CD8-positive, alpha-beta memory T cell (primary cell): ENCODE measurements at regions not wholly inside any gene's neighbourhood (a gene's known extent, or its start where the extent isn't known, plus 50 kb on each side); places are given as distances from the start of the nearest gene placed in this dataset.

Source experiments
- CTCF ChIA-PET: fragments of 350-600 bp; sonication (Branson Sonifier 250); formaldehyde crosslinking; loops from one replicate; lab custom pipeline; 2021; ENCODE audit warnings: antibody characterized with exemption; lab: Charles Lee
- POLR2A ChIA-PET: fragments of 350-600 bp; sonication (Branson Sonifier 250); formaldehyde crosslinking; loops from one replicate; lab custom pipeline; 2021; ENCODE audit warnings: antibody characterized with exemption; lab: Charles Lee
- DNase-seq, 5 donors: peaks; one replicate each; pipeline versions ENCODE4 v3.0.0 to v3.0.0-alpha.2; 2020 to 2022; ENCODE audit warnings: mixed read lengths in 1 of 5
- H3K27ac ChIP-seq: one replicate; pipeline ENCODE4 v1.7.0; 2013; ENCODE audit warnings: low read depth, mild to moderate bottlenecking, low read length, moderate library complexity
- H3K27me3 ChIP-seq: 2 replicates; pipeline ENCODE4 v1.7.0; 2013; ENCODE audit warnings: low read length, mild to moderate bottlenecking; ENCODE audit not compliant: insufficient read depth, poor library complexity, severe bottlenecking
- H3K36me3 ChIP-seq: 2 replicates; pipeline ENCODE4 v1.7.0; 2013; ENCODE audit warnings: mild to moderate bottlenecking, low read length, moderate library complexity; ENCODE audit not compliant: insufficient read depth
- H3K4me1 ChIP-seq: 2 replicates; pipeline ENCODE4 v1.7.0; 2013; ENCODE audit warnings: mild to moderate bottlenecking, low read length, moderate library complexity; ENCODE audit not compliant: insufficient read depth
- H3K4me3 ChIP-seq: 2 replicates; pipeline ENCODE4 v1.7.0; 2013; ENCODE audit warnings: mild to moderate bottlenecking, low read length
- H3K9me3 ChIP-seq: 2 replicates; pipeline ENCODE4 v1.7.0; 2013; ENCODE audit warnings: mild to moderate bottlenecking, low read length
- H3K27ac Mint-ChIP-seq, 8 donors: one replicate each; pipeline ENCODE4 v1.8.0; 2020 to 2021; ENCODE audit warnings: mixed read lengths in 8 of 8, mild to moderate bottlenecking in 6 of 8, inconsistent platforms in 3 of 8, moderate library complexity in 3 of 8
- H3K27me3 Mint-ChIP-seq, 2 donors: one replicate each; pipeline ENCODE4 v1.8.0; 2020 to 2021; ENCODE audit warnings: mixed read lengths in 2 of 2, mild to moderate bottlenecking in 1 of 2, moderate library complexity in 1 of 2
- H3K36me3 Mint-ChIP-seq, 3 donors: one replicate each; pipeline ENCODE4 v1.8.0; 2020 to 2021; ENCODE audit warnings: mixed read lengths in 3 of 3, inconsistent platforms in 1 of 3, mild to moderate bottlenecking in 1 of 3
- H3K4me1 Mint-ChIP-seq, 3 donors: one replicate each; pipeline ENCODE4 v1.8.0; 2020 to 2021; ENCODE audit warnings: mixed read lengths in 3 of 3, inconsistent platforms in 1 of 3, mild to moderate bottlenecking in 1 of 3
- H3K4me3 Mint-ChIP-seq, 7 donors: one replicate each; pipeline ENCODE4 v1.8.0; 2020 to 2021; ENCODE audit warnings: mixed read lengths in 7 of 7, mild to moderate bottlenecking in 6 of 7, moderate library complexity in 4 of 7, inconsistent platforms in 2 of 7
- H3K9me3 Mint-ChIP-seq, 5 donors: one replicate each; pipeline ENCODE4 v1.8.0; 2020 to 2022; ENCODE audit warnings: mixed read lengths in 5 of 5, mild to moderate bottlenecking in 3 of 5, moderate library complexity in 2 of 5, inconsistent platforms in 1 of 5

GRCh38 chr12:17206553-17206952, 600.6 kb upstream of the LMO3 start:
- Histone ChIP-seq H3K27me3 (no peaks in the 10 kb centered on the region), H3K4me1 (no peaks in the 10 kb centered on the region), H3K36me3 (no peaks in the 10 kb centered on the region), H3K9me3 (no peaks in the 10 kb centered on the region), H3K27ac (no peak overlapping the region), H3K4me3 (no peak overlapping the region)
- H3K4me1 Mint-ChIP-seq = no peaks in the 10 kb centered on the region
- H3K27ac Mint-ChIP-seq = no peak overlapping the region
- H3K27me3 Mint-ChIP-seq = no peaks in the 10 kb centered on the region
- H3K9me3 Mint-ChIP-seq = peaks cover 0 to 15% (median 7%) of the 10 kb centered on the region in 5 donors
- no peak for DNase-seq
- POLR2A ChIA-PET = no interaction called here
- no peak overlapping the region for H3K4me3 Mint-ChIP-seq
- no peaks in the 10 kb centered on the region for H3K36me3 Mint-ChIP-seq
- CTCF ChIA-PET = no interaction called here

DNA sequence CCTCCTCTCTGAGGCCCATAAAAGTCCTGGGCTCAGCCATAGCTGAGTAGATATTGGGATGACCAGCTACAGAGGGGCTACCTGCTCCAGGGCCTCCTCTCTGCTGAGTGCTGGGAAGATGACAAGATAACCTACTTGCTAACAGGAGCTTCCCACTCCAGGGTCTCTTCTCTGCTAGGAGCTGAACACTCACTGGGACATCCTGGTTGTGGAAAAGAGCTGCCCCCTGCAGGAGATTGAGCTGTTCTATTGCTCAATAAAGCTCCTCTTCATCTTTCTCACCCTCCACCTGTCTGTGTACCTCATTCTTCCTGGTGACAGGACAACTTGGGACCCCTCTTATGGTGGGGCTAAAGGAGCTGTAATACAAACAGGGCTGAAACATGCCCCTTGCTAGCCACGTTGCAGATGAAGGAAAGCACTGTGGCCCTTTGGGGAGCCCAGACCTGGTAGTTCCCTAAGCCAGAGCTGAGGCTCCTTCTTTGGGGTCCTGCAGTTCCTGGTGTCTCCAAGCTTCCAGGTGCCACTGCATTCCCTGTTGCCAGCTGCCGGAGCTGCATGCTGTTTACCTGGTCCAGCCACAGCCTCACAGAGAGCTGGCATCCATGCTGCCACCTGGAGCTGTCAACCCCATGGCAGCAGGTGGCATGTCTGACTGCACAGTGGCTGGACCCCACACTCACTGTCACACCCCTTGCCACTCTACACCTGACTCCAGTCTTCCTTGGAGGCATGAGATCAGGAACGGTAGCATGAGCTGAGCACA, 598.5 kb upstream of the LMO3 start:
- Histone ChIP-seq H3K27me3 (no peaks in the 10 kb centered on the region), H3K4me3 (no peak overlapping the region), H3K9me3 (no peaks in the 10 kb centered on the region), H3K36me3 (no peaks in the 10 kb centered on the region), H3K4me1 (no peaks in the 10 kb centered on the region), H3K27ac (no peak overlapping the region)
- no peak overlapping the region for H3K27ac Mint-ChIP-seq
- peaks cover 0 to 15% (median 3%) of the 10 kb centered on the region in 5 donors for H3K9me3 Mint-ChIP-seq
- H3K4me3 Mint-ChIP-seq = no peak overlapping the region
- ChIA-PET CTCF (no interaction called here), POLR2A (no interaction called here)
- H3K4me1 Mint-ChIP-seq = no peaks in the 10 kb centered on the region
- H3K36me3 Mint-ChIP-seq = no peaks in the 10 kb centered on the region
- no peak for DNase-seq
- no peaks in the 10 kb centered on the region for H3K27me3 Mint-ChIP-seq

DNA sequence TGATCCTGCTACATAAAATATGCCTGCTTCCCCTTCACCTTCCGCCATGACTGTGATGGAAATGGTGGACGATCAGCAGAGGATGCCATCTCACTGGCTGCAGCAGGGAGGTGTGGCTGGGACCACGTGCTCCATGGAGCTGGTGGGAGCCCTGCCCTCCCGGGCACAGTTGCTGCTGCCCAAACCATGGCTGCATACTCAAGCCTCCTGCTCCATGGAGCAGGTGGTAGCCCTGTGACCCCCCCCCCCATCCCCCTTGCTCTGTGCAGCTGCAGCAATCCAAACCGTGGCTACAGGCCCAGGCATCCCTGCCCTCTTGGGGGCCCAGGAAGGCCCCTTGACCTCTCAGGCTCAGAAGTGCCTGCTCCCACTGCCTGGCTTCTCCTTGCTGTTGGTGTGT, 597.5 kb upstream of the LMO3 start:
- H3K9me3 ChIP-seq = no peaks in the 10 kb centered on the region
- Mint-ChIP-seq H3K27me3 (no peaks in the 10 kb centered on the region), H3K27ac (no peak overlapping the region), H3K4me1 (no peaks in the 10 kb centered on the region), H3K4me3 (no peak overlapping the region), H3K9me3 (peaks cover 0 to 23% (median 2%) of the 10 kb centered on the region in 5 donors), H3K36me3 (no peaks in the 10 kb centered on the region)
- CTCF ChIA-PET = no interaction called here
- no peaks in the 10 kb centered on the region for H3K27me3 ChIP-seq
- H3K27ac ChIP-seq = no peak overlapping the region
- POLR2A ChIA-PET = no interaction called here
- no peak overlapping the region for H3K4me3 ChIP-seq
- H3K36me3 ChIP-seq = no peaks in the 10 kb centered on the region
- no peak for DNase-seq
- no peaks in the 10 kb centered on the region for H3K4me1 ChIP-seq

- H3K9me3 ChIP-seq = no peaks in the 10 kb centered on the region
- Mint-ChIP-seq H3K9me3 (peaks cover 0 to 28% (median 6%) of the 10 kb centered on the region in 5 donors), H3K4me3 (no peak overlapping the region), H3K27ac (no peak overlapping the region), H3K27me3 (no peaks in the 10 kb centered on the region), H3K36me3 (no peaks in the 10 kb centered on the region), H3K4me1 (no peaks in the 10 kb centered on the region)
- no peak overlapping the region for H3K27ac ChIP-seq
- CTCF ChIA-PET = no interaction called here
- no peak overlapping the region for H3K4me3 ChIP-seq
- no peak for DNase-seq
- no peaks in the 10 kb centered on the region for H3K36me3 ChIP-seq
- POLR2A ChIA-PET = no interaction called here
- H3K27me3 ChIP-seq = no peaks in the 10 kb centered on the region
- H3K4me1 ChIP-seq = no peaks in the 10 kb centered on the region
Observed at GRCh38 chr12:17197971-17198370, 592.0 kb upstream of the LMO3 start.

DNA sequence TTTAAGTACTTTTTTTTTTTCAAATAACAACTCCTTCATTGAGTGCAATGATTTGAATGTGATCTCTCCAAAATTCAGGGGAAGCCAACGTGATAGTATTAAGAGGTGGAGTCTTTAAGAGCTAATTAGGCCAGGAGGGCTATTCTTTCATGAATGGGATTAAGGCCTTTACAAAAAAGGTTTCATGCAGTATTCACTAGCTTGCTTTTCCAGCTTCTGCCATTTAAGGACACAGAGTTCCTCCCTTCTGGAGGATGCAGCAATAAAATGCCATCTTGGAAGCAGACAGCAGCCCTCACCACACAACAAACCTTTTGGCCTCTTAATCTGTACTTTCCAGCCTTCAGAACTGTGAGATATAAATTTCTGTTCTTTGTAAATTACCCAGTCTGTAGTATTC, 586.8 kb upstream of the LMO3 start:
- Mint-ChIP-seq H3K4me3 (no peak overlapping the region), H3K27ac (no peak overlapping the region), H3K4me1 (no peaks in the 10 kb centered on the region), H3K9me3 (peaks cover 5 to 35% (median 10%) of the 10 kb centered on the region in 5 donors), H3K27me3 (no peaks in the 10 kb centered on the region), H3K36me3 (no peaks in the 10 kb centered on the region)
- no peak for DNase-seq
- Histone ChIP-seq H3K9me3 (no peaks in the 10 kb centered on the region), H3K4me3 (no peak overlapping the region), H3K4me1 (no peaks in the 10 kb centered on the region), H3K27ac (no peak overlapping the region), H3K36me3 (no peaks in the 10 kb centered on the region), H3K27me3 (no peaks in the 10 kb centered on the region)
- ChIA-PET POLR2A (no interaction called here), CTCF (no interaction called here)

DNA sequence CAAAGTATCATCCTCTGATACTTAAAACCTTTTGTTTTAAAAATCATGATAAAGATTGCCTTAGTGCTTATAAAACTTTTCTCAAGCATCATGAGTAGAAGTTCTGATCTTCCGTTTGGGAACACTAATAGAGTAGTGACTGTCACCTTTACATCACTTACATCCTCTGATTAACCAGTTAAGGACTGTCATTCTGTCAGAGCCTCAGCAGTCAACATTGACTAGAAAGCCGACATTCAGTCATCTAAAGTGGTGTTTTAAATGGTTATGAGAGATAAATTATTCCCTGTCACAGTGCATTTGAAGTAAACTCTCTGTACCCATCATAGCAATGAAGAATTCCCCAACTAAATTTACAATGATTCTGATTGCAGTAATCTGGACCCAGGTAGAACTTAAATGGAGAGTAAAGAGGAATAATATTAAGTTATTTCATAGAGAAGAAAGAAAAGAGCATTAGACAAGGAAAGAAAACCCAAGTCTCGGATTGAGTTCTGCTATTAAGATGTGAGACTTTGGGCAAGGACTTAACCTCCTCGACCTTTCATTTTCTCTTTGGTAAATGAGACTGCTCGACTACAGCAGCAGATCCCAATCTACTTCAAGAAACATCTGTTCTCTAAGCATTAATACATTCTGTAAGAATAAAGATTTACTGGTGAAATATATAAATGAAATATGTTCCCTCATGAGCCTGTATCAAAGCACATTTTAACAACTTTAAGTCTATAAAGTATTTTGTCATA, 563.9 kb upstream of the LMO3 start:
- no peak for DNase-seq
- Mint-ChIP-seq H3K4me1 (no peaks in the 10 kb centered on the region), H3K27ac (no peak overlapping the region), H3K27me3 (no peaks in the 10 kb centered on the region), H3K9me3 (peaks cover 2 to 40% (median 9%) of the 10 kb centered on the region in 5 donors), H3K4me3 (no peak overlapping the region), H3K36me3 (no peaks in the 10 kb centered on the region)
- H3K4me1 ChIP-seq = no peaks in the 10 kb centered on the region
- H3K27ac ChIP-seq = no peak overlapping the region
- H3K9me3 ChIP-seq = no peaks in the 10 kb centered on the region
- H3K4me3 ChIP-seq = no peak overlapping the region
- ChIA-PET CTCF (no interaction called here), POLR2A (no interaction called here)
- no peaks in the 10 kb centered on the region for H3K36me3 ChIP-seq
- no peaks in the 10 kb centered on the region for H3K27me3 ChIP-seq

- H3K36me3 Mint-ChIP-seq = no peaks in the 10 kb centered on the region
- H3K27me3 ChIP-seq = no peaks in the 10 kb centered on the region
- no peak overlapping the region for H3K27ac ChIP-seq
- no peaks in the 10 kb centered on the region for H3K36me3 ChIP-seq
- H3K27me3 Mint-ChIP-seq = no peaks in the 10 kb centered on the region
- peaks cover 5 to 30% (median 7%) of the 10 kb centered on the region in 5 donors for H3K9me3 Mint-ChIP-seq
- H3K4me3 ChIP-seq = no peak overlapping the region
- ChIA-PET CTCF (no interaction called here), POLR2A (no interaction called here)
- no peak overlapping the region for H3K27ac Mint-ChIP-seq
- H3K9me3 ChIP-seq = no peaks in the 10 kb centered on the region
- H3K4me3 Mint-ChIP-seq = no peak overlapping the region
- no peaks in the 10 kb centered on the region for H3K4me1 ChIP-seq
- no peak for DNase-seq
- H3K4me1 Mint-ChIP-seq = no peaks in the 10 kb centered on the region
Observed at GRCh38 chr12:17159506-17160300, 553.7 kb upstream of the LMO3 start.

DNA sequence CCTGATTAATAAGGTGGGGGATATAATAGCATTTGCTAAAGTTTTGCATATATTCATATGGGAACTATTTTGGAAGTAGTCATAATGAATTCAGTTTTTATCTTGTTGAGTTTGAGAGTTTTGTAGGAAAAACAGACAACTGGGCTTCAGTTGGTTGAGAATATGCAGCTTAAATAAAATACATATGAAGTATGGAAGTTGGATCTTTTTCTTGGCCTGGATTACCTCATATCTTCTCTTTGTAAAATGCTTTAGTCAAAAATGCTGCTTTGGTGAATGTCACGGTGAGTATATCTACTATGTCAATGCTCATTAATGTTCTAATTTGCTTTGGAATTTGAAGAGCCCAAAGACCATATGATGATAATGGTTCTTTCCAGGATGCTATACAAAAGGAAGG, 552.2 kb upstream of the LMO3 start:
- Histone ChIP-seq H3K4me1 (no peaks in the 10 kb centered on the region), H3K4me3 (no peak overlapping the region), H3K27ac (no peak overlapping the region), H3K27me3 (no peaks in the 10 kb centered on the region), H3K9me3 (no peaks in the 10 kb centered on the region), H3K36me3 (no peaks in the 10 kb centered on the region)
- Mint-ChIP-seq H3K27me3 (no peaks in the 10 kb centered on the region), H3K36me3 (no peaks in the 10 kb centered on the region), H3K9me3 (peaks cover 9 to 33% (median 15%) of the 10 kb centered on the region in 5 donors), H3K4me1 (no peaks in the 10 kb centered on the region), H3K4me3 (no peak overlapping the region), H3K27ac (no peak overlapping the region)
- no peak for DNase-seq
- CTCF ChIA-PET = no interaction called here
- POLR2A ChIA-PET = no interaction called here
